Endodermal cell (in vitro differentiated cells): ENCODE measurements at regions not wholly inside any gene's neighbourhood (a gene's known extent, or its start where the extent isn't known, plus 50 kb on each side); places are given as distances from the start of the nearest gene placed in this dataset.

ENCODE experiments used
- DNase-seq: peaks from one replicate; pipeline ENCODE4 v3.0.0-alpha.2; 2017
- H3K27ac ChIP-seq: 2 replicates; pipeline ENCODE4 v1.5.1; 2013; ENCODE audit warnings: mild to moderate bottlenecking, low read depth, low read length, moderate library complexity
- H3K27me3 ChIP-seq: 2 replicates; pipeline ENCODE4 v1.6.1; 2013; ENCODE audit warnings: mild to moderate bottlenecking, low read length, moderate library complexity; ENCODE audit not compliant: insufficient read depth, control insufficient read depth, poor library complexity, severe bottlenecking
- H3K36me3 ChIP-seq: 2 replicates; pipeline ENCODE4 v1.7.0; 2013; ENCODE audit warnings: mild to moderate bottlenecking, low read length, moderate library complexity; ENCODE audit not compliant: control insufficient read depth, insufficient read depth
- H3K4me1 ChIP-seq: one replicate; pipeline ENCODE4 v1.7.0; 2013; ENCODE audit warnings: low read length; ENCODE audit not compliant: control insufficient read depth, insufficient read depth
- H3K4me3 ChIP-seq: 2 replicates; pipeline ENCODE4 v1.5.1; 2013; ENCODE audit warnings: mild to moderate bottlenecking, low read length, moderate library complexity
- H3K9ac ChIP-seq: 2 replicates; pipeline ENCODE4 v1.6.1; 2013; ENCODE audit warnings: mild to moderate bottlenecking, low read length, moderate library complexity; ENCODE audit not compliant: poor library complexity, severe bottlenecking; ENCODE audit errors: extremely low read depth
- H3K9me3 ChIP-seq: 2 replicates; pipeline ENCODE4 v1.6.1; 2013; ENCODE audit warnings: mild to moderate bottlenecking, low read length, moderate library complexity; ENCODE audit not compliant: control insufficient read depth
- H3K27ac Mint-ChIP-seq: 2 replicates; pipeline ENCODE4 v1.8.0; 2020; ENCODE audit warnings: mixed read lengths
- H3K27me3 Mint-ChIP-seq: 2 replicates; pipeline ENCODE4 v1.8.0; 2021; ENCODE audit warnings: mild to moderate bottlenecking, mixed read lengths; ENCODE audit not compliant: insufficient read depth
- H3K36me3 Mint-ChIP-seq: 2 replicates; pipeline ENCODE4 v1.8.0; 2020; ENCODE audit warnings: low read depth, mixed read lengths
- H3K4me1 Mint-ChIP-seq: 2 replicates; pipeline ENCODE4 v1.8.0; 2020; ENCODE audit warnings: mixed read lengths
- H3K4me3 Mint-ChIP-seq: 2 replicates; pipeline ENCODE4 v1.8.0; 2020; ENCODE audit warnings: mild to moderate bottlenecking, moderate library complexity, mixed read lengths
- H3K9me3 Mint-ChIP-seq: 2 replicates; pipeline ENCODE4 v1.8.0; 2020; ENCODE audit warnings: mild to moderate bottlenecking, mixed read lengths
- WGBS, 2 experiments: methylation state at CpG; one replicate each; pipeline versions ENCODE4 v1.1.5 to v1.1.7; 2013; ENCODE audit warnings: missing lambda C conversion rate in 2 of 2, mixed read lengths in 1 of 2; ENCODE audit not compliant: insufficient coverage in 1 of 2, insufficient read length in 1 of 2; 5-methylcytosine and 5-hydroxymethylcytosine counted together
- TF ChIP-seq, protein P1 (sequence below): fragments of 200-600 bp; sonication (generic); conservative IDR thresholded peaks from 2 replicates; pipeline ENCODE4 v1.5.0; 2021; ENCODE audit warnings: antibody characterized with exemption, mild to moderate bottlenecking

DNA sequence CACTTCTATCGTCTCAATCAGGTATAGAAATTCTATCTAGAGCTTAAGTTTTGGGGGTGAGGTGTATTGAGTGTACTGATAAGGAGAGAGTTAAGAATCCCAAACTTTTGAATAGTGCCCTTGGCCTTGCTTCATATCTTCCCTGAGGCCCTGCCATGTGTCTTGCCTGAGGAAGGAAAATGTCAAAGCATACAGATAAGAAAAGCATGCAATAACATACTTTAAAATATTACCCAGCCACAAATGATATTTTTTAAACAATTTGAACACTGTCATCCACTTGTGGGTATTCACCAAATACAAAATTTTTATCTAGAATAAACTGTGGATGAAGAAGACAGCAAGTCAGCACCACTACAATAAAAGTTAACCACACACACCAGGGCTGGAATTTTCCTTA, 631.0 kb upstream of the ALCAM start:
- TF ChIP-seq, protein P1, sequence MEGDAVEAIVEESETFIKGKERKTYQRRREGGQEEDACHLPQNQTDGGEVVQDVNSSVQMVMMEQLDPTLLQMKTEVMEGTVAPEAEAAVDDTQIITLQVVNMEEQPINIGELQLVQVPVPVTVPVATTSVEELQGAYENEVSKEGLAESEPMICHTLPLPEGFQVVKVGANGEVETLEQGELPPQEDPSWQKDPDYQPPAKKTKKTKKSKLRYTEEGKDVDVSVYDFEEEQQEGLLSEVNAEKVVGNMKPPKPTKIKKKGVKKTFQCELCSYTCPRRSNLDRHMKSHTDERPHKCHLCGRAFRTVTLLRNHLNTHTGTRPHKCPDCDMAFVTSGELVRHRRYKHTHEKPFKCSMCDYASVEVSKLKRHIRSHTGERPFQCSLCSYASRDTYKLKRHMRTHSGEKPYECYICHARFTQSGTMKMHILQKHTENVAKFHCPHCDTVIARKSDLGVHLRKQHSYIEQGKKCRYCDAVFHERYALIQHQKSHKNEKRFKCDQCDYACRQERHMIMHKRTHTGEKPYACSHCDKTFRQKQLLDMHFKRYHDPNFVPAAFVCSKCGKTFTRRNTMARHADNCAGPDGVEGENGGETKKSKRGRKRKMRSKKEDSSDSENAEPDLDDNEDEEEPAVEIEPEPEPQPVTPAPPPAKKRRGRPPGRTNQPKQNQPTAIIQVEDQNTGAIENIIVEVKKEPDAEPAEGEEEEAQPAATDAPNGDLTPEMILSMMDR, result no peak
- H3K4me3 Mint-ChIP-seq, result no peak overlapping the region
- DNase-seq, result no peak
- no peaks in the 10 kb centered on the region for H3K4me1 Mint-ChIP-seq
- no peak overlapping the region for H3K4me3 ChIP-seq
- H3K27me3 Mint-ChIP-seq, result no peaks in the 10 kb centered on the region
- H3K27me3 ChIP-seq, result no peaks in the 10 kb centered on the region
- no peaks in the 10 kb centered on the region for H3K4me1 ChIP-seq
- 88% methylated on average over 1 of the region's 1 CpG; no CpG with 5 or more reads in 1 of the 2 experiments for WGBS, 2 experiments
- no peak overlapping the region for H3K27ac ChIP-seq
- no peaks in the 10 kb centered on the region for H3K9me3 ChIP-seq
- H3K36me3 Mint-ChIP-seq, result no peaks in the 10 kb centered on the region
- no peaks in the 10 kb centered on the region for H3K36me3 ChIP-seq
- no peak overlapping the region for H3K27ac Mint-ChIP-seq
- H3K9ac ChIP-seq, result no peak overlapping the region
- H3K9me3 Mint-ChIP-seq, result no peaks in the 10 kb centered on the region

DNA sequence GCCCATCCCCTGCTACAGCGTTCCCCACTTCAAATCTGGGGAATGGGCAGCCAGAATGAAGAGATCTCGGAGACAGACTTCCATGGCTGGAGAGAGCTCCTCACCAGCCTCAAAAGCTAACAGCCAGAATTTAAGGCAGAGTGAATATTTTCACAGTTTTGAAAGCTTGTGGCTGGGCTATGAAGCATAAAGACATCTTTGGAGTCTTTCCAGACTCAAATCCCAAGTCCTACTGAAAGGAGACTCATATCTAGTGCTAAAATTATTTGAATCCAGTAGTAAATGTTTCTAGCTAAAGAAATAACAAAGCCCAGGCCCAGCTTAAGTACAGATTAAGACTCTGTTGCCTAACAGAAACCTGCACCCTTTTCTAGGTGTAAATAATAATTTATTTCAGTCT, 628.4 kb upstream of the ALCAM start:
- no peaks in the 10 kb centered on the region for H3K36me3 ChIP-seq
- H3K27me3 ChIP-seq, result no peaks in the 10 kb centered on the region
- 87 to 100% methylated on average over 1 to 2 of the region's 2 CpGs for WGBS, 2 experiments
- Mint-ChIP-seq H3K27ac (no peak overlapping the region), H3K36me3 (no peaks in the 10 kb centered on the region), H3K4me3 (no peak overlapping the region), H3K9me3 (no peaks in the 10 kb centered on the region), H3K27me3 (no peaks in the 10 kb centered on the region), H3K4me1 (no peaks in the 10 kb centered on the region)
- no peaks in the 10 kb centered on the region for H3K9me3 ChIP-seq
- no peak for DNase-seq
- no peaks in the 10 kb centered on the region for H3K4me1 ChIP-seq
- no peak overlapping the region for H3K4me3 ChIP-seq
- no peak overlapping the region for H3K9ac ChIP-seq
- H3K27ac ChIP-seq, result no peak overlapping the region
- TF ChIP-seq, protein P1, result no peak

DNA sequence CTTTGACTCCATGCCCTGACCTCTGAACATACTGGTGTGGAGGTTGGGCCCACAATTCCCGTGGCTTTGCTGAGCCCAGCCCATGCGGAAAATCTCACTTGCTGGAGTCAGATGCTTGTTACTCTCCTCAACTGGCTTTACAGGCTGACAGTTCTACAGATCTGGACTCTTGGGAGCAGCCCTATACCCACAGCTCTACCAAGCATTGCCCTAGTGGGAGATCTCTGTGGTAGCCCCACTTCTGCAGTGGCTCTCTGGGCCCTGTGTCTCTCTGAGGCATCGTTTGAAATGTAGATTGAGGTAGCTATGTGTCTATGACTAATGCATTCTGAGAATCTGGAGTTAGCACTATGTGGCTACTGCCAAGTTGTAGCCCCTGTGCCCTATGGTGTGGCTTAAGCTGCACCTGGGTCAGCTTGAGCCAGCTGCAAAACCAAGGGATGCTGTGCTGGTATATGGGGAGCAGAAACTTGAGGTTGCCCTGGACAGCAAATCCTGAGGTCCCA, 625.8 kb upstream of the ALCAM start:
- no peak overlapping the region for H3K27ac Mint-ChIP-seq
- H3K4me1 Mint-ChIP-seq, result peaks cover 7% of the 10 kb centered on the region
- no peaks in the 10 kb centered on the region for H3K9me3 Mint-ChIP-seq
- TF ChIP-seq, protein P1, result no peak
- DNase-seq, result no peak
- no peaks in the 10 kb centered on the region for H3K4me1 ChIP-seq
- WGBS, 2 experiments, result 93% methylated on average over 3 of the region's 3 CpGs; no CpG with 5 or more reads in 1 of the 2 experiments
- H3K27me3 Mint-ChIP-seq, result no peaks in the 10 kb centered on the region
- no peaks in the 10 kb centered on the region for H3K9me3 ChIP-seq
- H3K4me3 Mint-ChIP-seq, result no peak overlapping the region
- no peaks in the 10 kb centered on the region for H3K27me3 ChIP-seq
- H3K27ac ChIP-seq, result no peak overlapping the region
- no peak overlapping the region for H3K9ac ChIP-seq
- H3K36me3 Mint-ChIP-seq, result no peaks in the 10 kb centered on the region
- no peaks in the 10 kb centered on the region for H3K36me3 ChIP-seq
- H3K4me3 ChIP-seq, result no peak overlapping the region
